ENCODE measurements at regions not wholly inside any gene's neighbourhood (a gene's known extent, or its start where the extent isn't known, plus 50 kb on each side); places are given as distances from the start of the nearest gene placed in this dataset.

- Mint-ChIP-seq H3K4me3 (no peak overlapping the region), H3K36me3 (no peaks in the 10 kb centered on the region), H3K27me3 (ENCODE audit: low read depth) (no peaks in the 10 kb centered on the region), H3K9me3 (no peaks in the 10 kb centered on the region), H3K27ac (no peak overlapping the region), H3K4me1 (peaks cover 11% of the 10 kb centered on the region)
- CTCF ChIA-PET = no interaction called here
- DNase-seq (ENCODE audit: low spot score) = no peak
- no peak for ATAC-seq
- POLR2A ChIA-PET = no interaction called here
- TF ChIP-seq HMGXB4 (CRISPR knock-in tag; IDR thresholded peaks at IDR 0.05) (no peak), CBFB (CRISPR knock-in tag; IDR thresholded peaks at IDR 0.05; ENCODE audit: low read depth) (no peak), SOX15 (CRISPR knock-in tag; IDR thresholded peaks at IDR 0.05) (no peak), ZNF281 (CRISPR knock-in tag; IDR thresholded peaks at IDR 0.05) (no peak), ZBTB21 (CRISPR knock-in tag; IDR thresholded peaks at IDR 0.05; ENCODE audit: borderline replicate concordance) (no peak), NR1H2 (CRISPR knock-in tag; IDR thresholded peaks at IDR 0.05) (no peak), KAT7 (CRISPR knock-in tag; IDR thresholded peaks at IDR 0.05; ENCODE audit: borderline replicate concordance) (no peak), SP1 (CRISPR knock-in tag; conservative IDR thresholded peaks at IDR 0.05) (no peak), NR2C2 (CRISPR knock-in tag; IDR thresholded peaks at IDR 0.05) (no peak)
Observed at GRCh38 chr7:124643311-124643811, 122.2 kb downstream of the GPR37 start.

- peak; percentile 92 for ATAC-seq
- Mint-ChIP-seq H3K27ac (no peak overlapping the region), H3K27me3 (ENCODE audit: low read depth) (peaks cover 4% of the 10 kb centered on the region), H3K4me1 (peaks cover 24% of the 10 kb centered on the region), H3K36me3 (peaks cover 21% of the 10 kb centered on the region), H3K9me3 (peaks cover 34% of the 10 kb centered on the region), H3K4me3 (no peak overlapping the region)
- DNase-seq (ENCODE audit: low spot score) = no peak
- TF ChIP-seq ZNF423 (CRISPR knock-in tag; IDR thresholded peaks at IDR 0.05) = no peak
- no peak for TF ChIP-seq ATF3 (CRISPR knock-in tag; conservative IDR thresholded peaks at IDR 0.05)
- no peak for TF ChIP-seq FOXJ3 (CRISPR knock-in tag; IDR thresholded peaks at IDR 0.05; ENCODE audit: borderline replicate concordance)
- TF ChIP-seq JAZF1 (CRISPR knock-in tag; IDR thresholded peaks at IDR 0.05) = no peak
- TF ChIP-seq, protein P1, sequence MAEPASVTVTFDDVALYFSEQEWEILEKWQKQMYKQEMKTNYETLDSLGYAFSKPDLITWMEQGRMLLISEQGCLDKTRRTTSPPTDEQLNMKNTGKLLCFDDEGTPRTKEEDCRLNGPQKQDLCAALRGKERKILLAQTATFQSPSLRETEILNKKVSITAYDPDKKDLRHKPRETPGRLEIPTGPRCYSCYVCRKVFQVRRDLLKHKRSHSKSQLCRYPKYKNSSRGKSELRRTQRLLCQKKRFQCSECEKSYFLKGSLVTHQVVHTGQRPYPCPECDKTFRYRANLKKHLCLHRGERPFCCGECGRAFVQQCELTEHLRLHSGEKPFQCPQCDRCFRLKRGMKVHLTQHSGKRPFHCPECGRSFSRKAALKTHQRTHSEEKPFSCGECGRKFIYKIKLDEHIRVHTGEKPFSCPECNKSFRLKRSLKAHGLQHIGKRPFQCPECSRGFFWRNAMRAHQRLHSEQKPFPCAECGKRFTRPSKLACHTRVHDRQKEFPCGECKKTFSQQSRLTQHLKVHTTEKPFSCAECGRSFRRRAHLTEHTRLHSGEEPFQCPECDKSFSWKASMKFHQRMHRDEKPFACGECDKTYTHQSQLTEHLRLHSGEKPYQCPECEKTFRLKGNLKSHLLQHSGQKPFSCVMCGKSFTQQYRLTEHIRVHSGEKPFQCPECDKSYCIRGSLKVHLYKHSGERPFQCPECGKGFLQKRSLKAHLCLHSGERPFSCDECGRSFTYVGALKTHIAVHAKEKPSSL (CRISPR knock-in tag; conservative IDR thresholded peaks at IDR 0.05) = no peak
- TF ChIP-seq, protein P2, sequence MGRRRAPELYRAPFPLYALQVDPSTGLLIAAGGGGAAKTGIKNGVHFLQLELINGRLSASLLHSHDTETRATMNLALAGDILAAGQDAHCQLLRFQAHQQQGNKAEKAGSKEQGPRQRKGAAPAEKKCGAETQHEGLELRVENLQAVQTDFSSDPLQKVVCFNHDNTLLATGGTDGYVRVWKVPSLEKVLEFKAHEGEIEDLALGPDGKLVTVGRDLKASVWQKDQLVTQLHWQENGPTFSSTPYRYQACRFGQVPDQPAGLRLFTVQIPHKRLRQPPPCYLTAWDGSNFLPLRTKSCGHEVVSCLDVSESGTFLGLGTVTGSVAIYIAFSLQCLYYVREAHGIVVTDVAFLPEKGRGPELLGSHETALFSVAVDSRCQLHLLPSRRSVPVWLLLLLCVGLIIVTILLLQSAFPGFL (CRISPR knock-in tag; IDR thresholded peaks at IDR 0.05; ENCODE audit: borderline replicate concordance) = no peak
- no peak for TF ChIP-seq HMGA2 (CRISPR knock-in tag; IDR thresholded peaks at IDR 0.05)
- TF ChIP-seq ESRRA (CRISPR knock-in tag; IDR thresholded peaks at IDR 0.05; ENCODE audit: borderline replicate concordance) = no peak
- TF ChIP-seq ZNF138 (CRISPR knock-in tag; conservative IDR thresholded peaks at IDR 0.05) = no peak
- no peak for TF ChIP-seq ZBTB21 (CRISPR knock-in tag; IDR thresholded peaks at IDR 0.05; ENCODE audit: borderline replicate concordance)
- TF ChIP-seq ATF6 (CRISPR knock-in tag; IDR thresholded peaks at IDR 0.05) = no peak
- no peak for TF ChIP-seq ZBTB43 (CRISPR knock-in tag; IDR thresholded peaks at IDR 0.05)
- ChIA-PET CTCF (interaction anchor here (0.6 kb wide), 1 partner anchor 196 kb away, joined by 7 read pairs; no protein-coding TSS in a partner anchor), POLR2A (no interaction called here)
Observed at GRCh38 chr7:124635416-124635815, 130.2 kb downstream of the GPR37 start.

Measured in WTC11 (cell line).